IMR-90 (cell line): ENCODE measurements at regions not wholly inside any gene's neighbourhood (a gene's known extent, or its start where the extent isn't known, plus 50 kb on each side); places are given as distances from the start of the nearest gene placed in this dataset.

ENCODE experiments used
- ATAC-seq: fragments of 200-7000 bp; cut with Tn5 transposase; 2 replicates; pipeline ENCODE4 v1.9.1; 2020; ENCODE audit warnings: low read depth, mild to moderate bottlenecking, moderate library complexity
- BruUV-seq: library from RNA; stranded (reverse); fragments of 400-500 nt; replicated peaks from 2 replicates; lab custom pipeline; 2021; lab: Mats Ljungman, UMichigan
- CTCF ChIA-PET: fragments of 300-600 bp; formaldehyde crosslinking; extraction: SDS; loops from one replicate; lab custom pipeline; 2021; ENCODE audit warnings: antibody characterized with exemption; lab: Yijun Ruan, JAX
- POLR2A ChIA-PET: fragments of 300-600 bp; sonication (Branson Sonifier 250); formaldehyde crosslinking; loops from one replicate; lab custom pipeline; 2022; ENCODE audit warnings: antibody characterized with exemption; ENCODE audit not compliant: unreplicated experiment; lab: Charles Lee
- DNase-seq: peaks from one replicate; pipeline ENCODE4 v3.0.0; 2013
- H2AFZ ChIP-seq: replicated peaks from 2 replicates; pipeline ENCODE3; 2013; ENCODE audit warnings: low read length, mild to moderate bottlenecking; ENCODE audit not compliant: poor library complexity
- H2AK5ac ChIP-seq: 2 replicates; pipeline ENCODE4 v1.6.1; 2013; ENCODE audit warnings: low read depth, low read length, inconsistent platforms
- H2AK9ac ChIP-seq: replicated peaks from 2 replicates; pipeline ENCODE3; 2013; ENCODE audit warnings: mild to moderate bottlenecking, low read depth, low read length, moderate library complexity; ENCODE audit not compliant: poor library complexity
- H2BK120ac ChIP-seq: 2 replicates; pipeline ENCODE4 v1.6.1; 2013; ENCODE audit warnings: low read depth, low read length, inconsistent platforms
- H2BK15ac ChIP-seq: 3 replicates; pipeline ENCODE4 v1.6.1; 2013; ENCODE audit warnings: low read depth, low read length, inconsistent platforms
- H2BK20ac ChIP-seq: 2 replicates; pipeline ENCODE4 v1.6.1; 2013; ENCODE audit warnings: low read depth, mild to moderate bottlenecking, inconsistent platforms, low read length, moderate library complexity
- H2BK5ac ChIP-seq: 2 replicates; pipeline ENCODE4 v1.6.1; 2013; ENCODE audit warnings: mild to moderate bottlenecking, low read depth, low read length, inconsistent platforms; ENCODE audit not compliant: poor library complexity, severe bottlenecking
- H3K14ac ChIP-seq: replicated peaks from 2 replicates; pipeline ENCODE4 v1.6.1; 2013; ENCODE audit warnings: low read depth, low read length, inconsistent platforms
- H3K18ac ChIP-seq: 2 replicates; pipeline ENCODE4 v1.6.1; 2013; ENCODE audit warnings: low read depth, low read length, control low read depth
- H3K23ac ChIP-seq: 2 replicates; pipeline ENCODE4 v1.6.1; 2013; ENCODE audit warnings: low read depth, low read length, inconsistent platforms
- H3K27ac ChIP-seq: 2 replicates; pipeline ENCODE4 v1.5.1; 2013; ENCODE audit warnings: mild to moderate bottlenecking, control low read depth, low read length; ENCODE audit not compliant: insufficient read depth
- H3K27me3 ChIP-seq: 2 replicates; pipeline ENCODE4 v1.6.1; 2013; ENCODE audit warnings: low read length; ENCODE audit not compliant: control insufficient read depth, insufficient read depth
- H3K36me3 ChIP-seq: 2 replicates; pipeline ENCODE4 v1.6.1; 2013; ENCODE audit warnings: low read length, mixed read lengths; ENCODE audit not compliant: control insufficient read depth, insufficient read depth
- H3K4ac ChIP-seq: 2 replicates; pipeline ENCODE4 v1.6.1; 2013; ENCODE audit warnings: low read depth, low read length, inconsistent platforms
- H3K4me1 ChIP-seq: 2 replicates; pipeline ENCODE4 v1.6.1; 2013; ENCODE audit warnings: low read length, mixed read lengths; ENCODE audit not compliant: control insufficient read depth, insufficient read depth
- H3K4me2 ChIP-seq: 2 replicates; pipeline ENCODE4 v1.6.1; 2013; ENCODE audit warnings: low read depth, mild to moderate bottlenecking, control low read depth, low read length, moderate library complexity
- H3K4me3 ChIP-seq: 2 replicates; pipeline ENCODE4 v1.5.1; 2013; ENCODE audit warnings: low read depth, mild to moderate bottlenecking, control low read depth, low read length, moderate library complexity; ENCODE audit not compliant: insufficient read depth
- H3K56ac ChIP-seq: 2 replicates; pipeline ENCODE4 v1.6.1; 2013; ENCODE audit warnings: low read length, inconsistent platforms; ENCODE audit not compliant: insufficient read depth; ENCODE audit errors: extremely low read depth
- H3K79me1 ChIP-seq, 2 experiments: 2 replicates each; pipeline ENCODE4 v1.6.1; 2013; ENCODE audit warnings: low read length in 2 of 2, inconsistent platforms in 1 of 2, low read depth in 1 of 2
- H3K9ac ChIP-seq: 2 replicates; pipeline ENCODE4 v1.6.1; 2013; ENCODE audit warnings: low read depth, low read length, control low read depth
- H3K9me1 ChIP-seq: 2 replicates; pipeline ENCODE4 v1.6.1; 2013; ENCODE audit warnings: low read length, inconsistent platforms; ENCODE audit not compliant: insufficient read depth
- H3K9me3 ChIP-seq: 2 replicates; pipeline ENCODE4 v1.6.1; 2013; ENCODE audit warnings: low read length; ENCODE audit not compliant: control insufficient read depth, insufficient read depth
- H4K20me1 ChIP-seq: 2 replicates; pipeline ENCODE4 v1.6.1; 2013; ENCODE audit warnings: low read length, inconsistent platforms; ENCODE audit not compliant: insufficient read depth
- H4K5ac ChIP-seq: 2 replicates; pipeline ENCODE4 v1.6.1; 2013; ENCODE audit warnings: mild to moderate bottlenecking, low read depth, low read length, control low read depth
- H4K8ac ChIP-seq, 2 experiments: 2 replicates each; pipeline ENCODE4 v1.6.1; 2013; ENCODE audit warnings: low read depth in 2 of 2, low read length in 2 of 2, control low read depth in 1 of 2, inconsistent platforms in 1 of 2
- H4K91ac ChIP-seq: 2 replicates; pipeline ENCODE4 v1.6.1; 2013; ENCODE audit warnings: low read depth, low read length, inconsistent platforms; ENCODE audit not compliant: insufficient read depth
- MAFK ChIP-seq: IDR thresholded peaks from 2 replicates; pipeline ENCODE4 v1.6.1; 2012; ENCODE audit warnings: low read depth, low read length, improper control_type of control experiment
- RAD21 ChIP-seq: IDR thresholded peaks from 2 replicates; pipeline ENCODE4 v1.6.1; 2012; ENCODE audit warnings: low read length, improper control_type of control experiment
- WGBS, 2 experiments: methylation state at CpG; one replicate each; pipeline versions ENCODE4 v1.1.5 to v1.1.7; 2013; ENCODE audit warnings: missing lambda C conversion rate in 2 of 2; ENCODE audit not compliant: insufficient read length in 1 of 2; ENCODE audit errors: extremely low coverage in 2 of 2; 5-methylcytosine and 5-hydroxymethylcytosine counted together
- dilution Hi-C: fragments of 300-500 bp; cut with HindIII; formaldehyde crosslinking; loops from one replicate; pipeline ENCODE4 v1.14.3; 2018; ENCODE audit warnings: low sequenced_read_pairs; ENCODE audit not compliant: unreplicated experiment
- in situ Hi-C: fragments of 300-500 bp; cut with MboI; formaldehyde crosslinking; loops from 3 replicates; pipeline ENCODE4 v1.14.3; 2019; ENCODE audit warnings: low sequenced_read_pairs, inconsistent platforms, mixed read lengths
- intact Hi-C: fragments of 100-400 bp; cut with micrococcal nuclease; formaldehyde crosslinking; loops from 2 replicates; pipeline ENCODE4 v1.10.0; 2022

DNA sequence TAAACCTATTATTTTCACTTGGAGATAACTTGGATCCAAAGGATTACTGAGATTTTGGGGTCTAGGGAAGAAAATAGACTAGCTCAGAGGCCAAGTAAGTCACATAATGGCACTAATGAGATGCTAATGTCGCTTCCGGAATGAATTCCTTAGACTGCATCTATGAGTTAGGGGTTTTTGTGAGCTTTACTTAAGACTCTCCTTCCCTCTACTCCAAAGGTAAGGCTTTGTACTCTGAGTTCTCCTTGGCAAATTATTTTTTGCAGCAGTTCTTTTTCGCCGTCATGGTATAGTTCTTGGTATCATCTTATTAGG is 143.9 kb upstream of the KLF14 start:
- Histone ChIP-seq H3K9ac (no peak overlapping the region), H3K9me1 (peaks cover 37% of the 10 kb centered on the region), H4K8ac (no peak overlapping the region), H3K4ac (no peak overlapping the region), H4K20me1 (peaks cover 91% of the 10 kb centered on the region), H3K27me3 (no peaks in the 10 kb centered on the region), H3K14ac (peak overlapping the region; percentile 48; the same call in 1 of the 2 replicates), H3K4me1 (peaks cover 34% of the 10 kb centered on the region), H3K4me3 (no peak overlapping the region), H3K56ac (no peak overlapping the region), H4K5ac (no peak overlapping the region), H3K9me3 (no peaks in the 10 kb centered on the region), H3K18ac (no peak overlapping the region), H4K91ac (no peak overlapping the region), H2BK15ac (no peak overlapping the region), H2BK120ac (no peak overlapping the region), H3K79me1 (peaks cover 38 to 85% of the 10 kb centered on the region in 2 experiments), H2BK20ac (no peak overlapping the region), H3K36me3 (peaks cover 71% of the 10 kb centered on the region), H2AK9ac (no peak overlapping the region), H2BK5ac (peak overlapping the region; percentile 54), H3K27ac (no peak overlapping the region), H2AK5ac (no peak overlapping the region), H2AFZ (no peak overlapping the region), H3K23ac (no peak overlapping the region), H3K4me2 (no peak overlapping the region)
- POLR2A ChIA-PET: interaction anchor here (0.6 kb wide), 1 partner anchor 11 kb away, joined by 4 read pairs; no protein-coding TSS in a partner anchor
- DNase-seq (peak; percentile 8), ATAC-seq (no peak)
- WGBS, 2 experiments: no CpG with 5 or more reads among the region's 4 CpGs
- TF ChIP-seq RAD21 (no peak), MAFK (no peak)
- dilution Hi-C loops: no loop called here
- in situ Hi-C loops: no loop called here
- intact Hi-C loops: no loop called here
- BruUV-seq: no TSS peak
- CTCF ChIA-PET: interaction anchor here (1.1 kb wide), 1 partner anchor 18 kb away, joined by 4 read pairs; no protein-coding TSS in a partner anchor
